ENCODE measurements at regions not wholly inside any gene's neighbourhood (a gene's known extent, or its start where the extent isn't known, plus 50 kb on each side); places are given as distances from the start of the nearest gene placed in this dataset.

- no peak for TF ChIP-seq CTCF (IDR thresholded peaks at IDR 0.05; ENCODE audit: control insufficient read depth, insufficient read depth, low read depth, low read length, missing control alignments)
- no peak overlapping the region for H3K4me3 ChIP-seq (ENCODE audit: control insufficient read depth, low read depth, low read length)
- no peak for DNase-seq (ENCODE audit: low read depth)
Measured at GRCh38 chr11:11020219-11020726, 162.4 kb upstream of the ZBED5 start.

- TF ChIP-seq CTCF (IDR thresholded peaks at IDR 0.05; ENCODE audit: control insufficient read depth, insufficient read depth, low read depth, low read length, missing control alignments): no peak
- DNase-seq (ENCODE audit: low read depth): no peak
Measured at GRCh38 chr11:11016943-11017342, 159.1 kb upstream of the ZBED5 start.

GRCh38 chr11:11016068-11016467 is 158.2 kb upstream of the ZBED5 start:
- TF ChIP-seq CTCF (IDR thresholded peaks at IDR 0.05; ENCODE audit: control insufficient read depth, insufficient read depth, low read depth, low read length, missing control alignments): no peak
- no peak for DNase-seq (ENCODE audit: low read depth)
- H3K4me3 ChIP-seq (ENCODE audit: control insufficient read depth, low read depth, low read length): no peak overlapping the region

More at GRCh38 chr11:11016943-11017342, 159.1 kb upstream of the ZBED5 start:
- no peak overlapping the region for H3K4me3 ChIP-seq (ENCODE audit: control insufficient read depth, low read depth, low read length)

- no peak for DNase-seq (ENCODE audit: low read depth)
- no peak for TF ChIP-seq CTCF (IDR thresholded peaks at IDR 0.05; ENCODE audit: control insufficient read depth, insufficient read depth, low read depth, low read length, missing control alignments)
- no peak overlapping the region for H3K4me3 ChIP-seq (ENCODE audit: control insufficient read depth, low read depth, low read length)
Measured at GRCh38 chr11:11011617-11012016, 153.8 kb upstream of the ZBED5 start.

- DNase-seq (ENCODE audit: low read depth): no peak
- no peak overlapping the region for H3K4me3 ChIP-seq (ENCODE audit: control insufficient read depth, low read depth, low read length)
- TF ChIP-seq CTCF (IDR thresholded peaks at IDR 0.05; ENCODE audit: control insufficient read depth, insufficient read depth, low read depth, low read length, missing control alignments): peak; percentile 44
Measured at GRCh38 chr11:11010624-11011127, 152.8 kb upstream of the ZBED5 start.

- DNase-seq (ENCODE audit: low read depth): no peak
- no peak overlapping the region for H3K4me3 ChIP-seq (ENCODE audit: control insufficient read depth, low read depth, low read length)
- no peak for TF ChIP-seq CTCF (IDR thresholded peaks at IDR 0.05; ENCODE audit: control insufficient read depth, insufficient read depth, low read depth, low read length, missing control alignments)
Measured at GRCh38 chr11:11009179-11009578, 151.3 kb upstream of the ZBED5 start.

Measured in AG09309 (cell line).